Keratinocyte (primary cell): ENCODE measurements at regions not wholly inside any gene's neighbourhood (a gene's known extent, or its start where the extent isn't known, plus 50 kb on each side); places are given as distances from the start of the nearest gene placed in this dataset.

Experiments used
- DNase-seq: peaks from one replicate; pipeline ENCODE4 v3.0.0-alpha.2; 2011; ENCODE audit warnings: low read depth, missing footprints, low spot score
- FAIRE-seq: peaks from 2 replicates; lab custom pipeline; 2011; peaks lifted over from hg19 to GRCh38; lab: Jason Lieb, UNC
- H2AFZ ChIP-seq: 2 replicates; pipeline ENCODE4 v1.6.0; 2012; ENCODE audit warnings: low read length, control low read depth, inconsistent platforms; ENCODE audit not compliant: control insufficient read depth
- H3K27ac ChIP-seq: 2 replicates; pipeline ENCODE4 v1.5.1; 2011; ENCODE audit warnings: low read length; ENCODE audit not compliant: control insufficient read depth, insufficient read depth
- H3K27me3 ChIP-seq: 3 replicates; pipeline ENCODE4 v1.6.0; 2011; ENCODE audit warnings: low read length; ENCODE audit not compliant: control insufficient read depth, insufficient read depth; ENCODE audit errors: extremely low read depth
- H3K36me3 ChIP-seq, 2 experiments: 2 replicates in 1 of 2; 3 replicates in 1 of 2; pipeline ENCODE4 v1.5.1; 2011; ENCODE audit warnings: low read length in 2 of 2, mild to moderate bottlenecking in 1 of 2; ENCODE audit not compliant: control insufficient read depth in 2 of 2, insufficient read depth in 2 of 2; ENCODE audit errors: extremely low read depth in 1 of 2
- H3K4me1 ChIP-seq: 3 replicates; pipeline ENCODE4 v1.5.1; 2011; ENCODE audit warnings: low read length; ENCODE audit not compliant: control insufficient read depth, insufficient read depth; ENCODE audit errors: extremely low read depth
- H3K4me2 ChIP-seq: 3 replicates; pipeline ENCODE4 v1.6.0; 2011; ENCODE audit warnings: low read depth, low read length; ENCODE audit not compliant: control insufficient read depth, insufficient read depth; ENCODE audit errors: extremely low read depth
- H3K4me3 ChIP-seq, 3 experiments: fragments of 200-600 bp in 1 of 3; sonication (generic) in 1 of 3; 2 replicates in 2 of 3; 3 replicates in 1 of 3; pipeline ENCODE4 v1.5.1; 2011 to 2016; ENCODE audit warnings: low read length in 3 of 3, mild to moderate bottlenecking in 3 of 3, control low read depth in 2 of 3, inconsistent platforms in 1 of 3, low read depth in 1 of 3, mixed read lengths in 1 of 3, mixed run types in 1 of 3, moderate library complexity in 1 of 3; ENCODE audit not compliant: control insufficient read depth in 2 of 3, insufficient read depth in 2 of 3; ENCODE audit errors: extremely low read depth in 1 of 3
- H3K79me2 ChIP-seq: 2 replicates; pipeline ENCODE4 v1.6.0; 2012; ENCODE audit warnings: low read length; ENCODE audit not compliant: control insufficient read depth, insufficient read depth
- H3K9ac ChIP-seq: 3 replicates; pipeline ENCODE4 v1.6.0; 2011; ENCODE audit warnings: low read length; ENCODE audit not compliant: control insufficient read depth, insufficient read depth; ENCODE audit errors: extremely low read depth
- H3K9me1 ChIP-seq: 3 replicates; pipeline ENCODE4 v1.6.0; 2011; ENCODE audit warnings: low read length; ENCODE audit not compliant: control insufficient read depth, insufficient read depth; ENCODE audit errors: extremely low read depth
- H3K9me3 ChIP-seq: 2 replicates; pipeline ENCODE4 v1.5.1; 2012; ENCODE audit warnings: low read depth, low read length; ENCODE audit not compliant: control insufficient read depth
- H4K20me1 ChIP-seq: 3 replicates; pipeline ENCODE4 v1.6.0; 2011; ENCODE audit warnings: low read length; ENCODE audit not compliant: control insufficient read depth, insufficient read depth; ENCODE audit errors: extremely low read depth
- CTCF ChIP-seq, 3 experiments: IDR thresholded peaks in 1 of 3; conservative IDR thresholded peaks in 1 of 3; optimal IDR thresholded peaks in 1 of 3; 2 replicates in 2 of 3; 3 replicates in 1 of 3; pipeline versions ENCODE3 to v1.5.1; 2011; ENCODE audit warnings: low read length in 3 of 3, mild to moderate bottlenecking in 3 of 3, moderate library complexity in 2 of 3, control low read depth in 1 of 3, inconsistent platforms in 1 of 3; ENCODE audit not compliant: insufficient read depth in 2 of 3; ENCODE audit errors: extremely low read depth in 1 of 3
- EZH2 ChIP-seq: IDR thresholded peaks from one replicate; pipeline ENCODE4 v1.6.1; 2012; ENCODE audit warnings: inconsistent platforms, mild to moderate bottlenecking, low read length, moderate library complexity
- dilution Hi-C: fragments of 300-500 bp; cut with MboI; formaldehyde crosslinking; loops from one replicate; pipeline ENCODE4 v1.7.0; 2020; ENCODE audit warnings: low sequenced_read_pairs; ENCODE audit not compliant: extremely low pct_ligation_motif_present

DNA sequence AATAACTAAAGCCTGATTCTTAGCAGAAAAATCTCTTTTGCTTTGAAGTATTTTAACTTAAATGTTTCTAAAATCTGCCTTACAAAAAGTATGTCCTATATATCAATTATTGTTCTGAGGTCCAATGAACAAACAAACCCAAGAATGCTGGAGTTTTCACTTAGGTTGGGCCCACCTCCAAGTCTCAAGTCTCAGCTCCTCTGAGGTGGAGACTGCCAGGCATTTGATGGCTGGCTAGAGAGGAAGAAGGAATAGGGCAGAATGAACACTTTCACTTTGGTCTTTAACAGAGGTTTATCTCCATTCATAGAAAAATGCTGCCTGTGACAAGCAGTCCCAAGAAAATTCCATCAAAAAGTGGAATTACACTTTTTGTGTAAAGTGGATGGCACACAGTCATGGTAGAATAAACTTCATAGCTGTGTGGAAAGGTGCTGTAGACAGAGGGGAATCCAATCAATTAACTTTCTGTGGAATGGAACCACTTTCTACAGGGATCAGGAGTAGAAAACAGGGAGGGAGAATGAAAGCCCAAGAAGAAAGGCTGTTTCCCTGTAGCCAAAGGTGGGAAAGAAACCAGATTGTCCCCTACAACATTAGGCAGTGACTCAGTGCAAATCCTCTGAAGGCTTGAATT is 349.4 kb upstream of the RUNX1 start:
- H4K20me1 ChIP-seq, result no peaks in the 10 kb centered on the region
- TF ChIP-seq CTCF (optimal IDR thresholded peaks at IDR 0.05 in 1 of 3, IDR thresholded peaks at IDR 0.05 in 1 of 3, conservative IDR thresholded peaks at IDR 0.05 in 1 of 3; ENCODE audit: extremely low read depth in 1 of 3, insufficient read depth in 2 of 3, low read length in 3 of 3), result no peak
- no peak for TF ChIP-seq EZH2
- H3K9ac ChIP-seq, result peak overlapping the region; percentile 26
- H3K4me3 ChIP-seq, result peak overlapping the region in 2 of 3 experiments; percentile 4 to 10
- DNase-seq (no peak), FAIRE-seq (peak; percentile 73)
- no peaks in the 10 kb centered on the region for H3K27me3 ChIP-seq
- H3K9me3 ChIP-seq, result no peaks in the 10 kb centered on the region
- H3K36me3 ChIP-seq, result no peaks in the 10 kb centered on the region
- H3K4me1 ChIP-seq, result peaks cover 30% of the 10 kb centered on the region
- peak overlapping the region; percentile 43 for H3K4me2 ChIP-seq
- H2AFZ ChIP-seq, result peak overlapping the region; percentile 78
- no peaks in the 10 kb centered on the region for H3K9me1 ChIP-seq
- H3K79me2 ChIP-seq, result no peaks in the 10 kb centered on the region
- H3K27ac ChIP-seq, result peak overlapping the region; percentile 50
- dilution Hi-C loops, result no loop called here

DNA sequence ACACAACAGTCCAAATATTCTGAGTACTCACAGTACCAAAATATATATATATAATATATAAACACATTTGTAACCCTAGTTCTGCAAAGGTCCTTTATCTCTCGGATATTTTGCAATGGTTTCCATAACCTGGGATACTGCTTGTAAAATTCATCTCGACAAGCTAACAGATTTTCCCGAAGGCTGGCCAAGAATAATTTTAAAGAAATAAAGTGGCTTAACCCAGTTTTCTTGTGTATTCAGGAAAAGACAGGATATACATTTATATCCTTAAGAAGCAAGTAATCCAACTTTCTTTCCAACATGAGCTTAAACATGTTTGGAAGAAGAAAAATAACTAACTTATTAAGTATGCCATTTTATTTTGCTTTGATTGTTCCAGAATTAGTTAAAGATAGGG is 348.7 kb upstream of the RUNX1 start:
- Histone ChIP-seq H3K9me1 (no peaks in the 10 kb centered on the region), H3K79me2 (no peaks in the 10 kb centered on the region), H2AFZ (no peak overlapping the region), H4K20me1 (no peaks in the 10 kb centered on the region), H3K4me2 (no peak overlapping the region), H3K27ac (no peak overlapping the region), H3K4me3 (no peak overlapping the region), H3K9ac (no peak overlapping the region), H3K4me1 (peaks cover 30% of the 10 kb centered on the region), H3K36me3 (no peaks in the 10 kb centered on the region), H3K27me3 (no peaks in the 10 kb centered on the region), H3K9me3 (no peaks in the 10 kb centered on the region)
- dilution Hi-C loops, result no loop called here
- FAIRE-seq, result no peak
- TF ChIP-seq EZH2, result no peak
- no peak for TF ChIP-seq CTCF (optimal IDR thresholded peaks at IDR 0.05 in 1 of 3, IDR thresholded peaks at IDR 0.05 in 1 of 3, conservative IDR thresholded peaks at IDR 0.05 in 1 of 3; ENCODE audit: extremely low read depth in 1 of 3, insufficient read depth in 2 of 3, low read length in 3 of 3)
- DNase-seq, result no peak
